Endothelial cell of umbilical vein (primary cell): ENCODE measurements at regions not wholly inside any gene's neighbourhood (a gene's known extent, or its start where the extent isn't known, plus 50 kb on each side); places are given as distances from the start of the nearest gene placed in this dataset.

Experiments used
- FOS ChIP-seq: IDR thresholded peaks from 2 replicates; pipeline ENCODE4 v1.6.1; 2011; ENCODE audit warnings: mild to moderate bottlenecking, low read length, moderate library complexity, borderline replicate concordance; ENCODE audit not compliant: insufficient read depth
- TF ChIP-seq, protein P1 (sequence below), 2 donors: IDR thresholded peaks; 1 replicate in 1 of 2; 2 replicates in 1 of 2; pipeline ENCODE4 v1.5.1; 2011; ENCODE audit warnings: low read length in 2 of 2, mild to moderate bottlenecking in 2 of 2, moderate library complexity in 2 of 2, control low read depth in 1 of 2, inconsistent platforms in 1 of 2, low read depth in 1 of 2; ENCODE audit not compliant: insufficient read depth in 1 of 2; ENCODE audit errors: extremely low read depth in 1 of 2

DNA sequence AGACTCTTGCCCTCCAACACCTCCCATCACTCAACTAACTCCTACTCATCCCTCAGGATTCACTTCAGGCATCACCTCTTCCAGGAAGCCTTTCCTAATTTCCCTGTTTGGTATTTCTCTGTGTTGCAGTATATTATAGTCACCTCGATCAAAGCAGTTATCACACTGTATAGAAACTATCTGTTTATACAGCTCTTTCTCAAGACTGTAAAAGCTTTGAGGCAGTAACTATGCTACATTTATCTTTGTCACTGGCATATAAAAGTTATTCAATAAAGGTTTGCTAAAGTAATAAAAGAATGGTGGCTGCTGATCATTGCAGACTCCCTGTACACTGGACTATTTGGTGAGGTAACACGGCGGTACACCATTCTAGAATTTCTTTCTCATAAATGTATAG is 284.9 kb downstream of the PAX3 start:
- TF ChIP-seq, protein P1, sequence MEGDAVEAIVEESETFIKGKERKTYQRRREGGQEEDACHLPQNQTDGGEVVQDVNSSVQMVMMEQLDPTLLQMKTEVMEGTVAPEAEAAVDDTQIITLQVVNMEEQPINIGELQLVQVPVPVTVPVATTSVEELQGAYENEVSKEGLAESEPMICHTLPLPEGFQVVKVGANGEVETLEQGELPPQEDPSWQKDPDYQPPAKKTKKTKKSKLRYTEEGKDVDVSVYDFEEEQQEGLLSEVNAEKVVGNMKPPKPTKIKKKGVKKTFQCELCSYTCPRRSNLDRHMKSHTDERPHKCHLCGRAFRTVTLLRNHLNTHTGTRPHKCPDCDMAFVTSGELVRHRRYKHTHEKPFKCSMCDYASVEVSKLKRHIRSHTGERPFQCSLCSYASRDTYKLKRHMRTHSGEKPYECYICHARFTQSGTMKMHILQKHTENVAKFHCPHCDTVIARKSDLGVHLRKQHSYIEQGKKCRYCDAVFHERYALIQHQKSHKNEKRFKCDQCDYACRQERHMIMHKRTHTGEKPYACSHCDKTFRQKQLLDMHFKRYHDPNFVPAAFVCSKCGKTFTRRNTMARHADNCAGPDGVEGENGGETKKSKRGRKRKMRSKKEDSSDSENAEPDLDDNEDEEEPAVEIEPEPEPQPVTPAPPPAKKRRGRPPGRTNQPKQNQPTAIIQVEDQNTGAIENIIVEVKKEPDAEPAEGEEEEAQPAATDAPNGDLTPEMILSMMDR (IDR thresholded peaks at IDR 0.05; ENCODE audit: extremely low read depth in 1 of 2, insufficient read depth in 1 of 2, low read depth in 1 of 2, low read length in 2 of 2): no peak
- no peak for TF ChIP-seq FOS
